Natural killer cell (primary cell): ENCODE measurements at regions not wholly inside any gene's neighbourhood (a gene's known extent, or its start where the extent isn't known, plus 50 kb on each side); places are given as distances from the start of the nearest gene placed in this dataset.

ENCODE experiments used
- ATAC-seq, 3 donors: fragments of 150-1000 bp in 2 of 3; fragments of 200-7000 bp in 1 of 3; cut with Tn5 transposase; 1 replicate in 1 of 3; 2 replicates in 2 of 3; pipeline ENCODE4 v1.10.0; 2021; ENCODE audit warnings: mild to moderate bottlenecking in 2 of 3, moderate library complexity in 2 of 3
- DNase-seq, 2 donors: peaks; one replicate each; pipeline versions ENCODE4 v3.0.0 to v3.0.0-alpha.2; 2013 to 2021; ENCODE audit warnings: mixed read lengths in 1 of 2
- H3K27ac ChIP-seq: one replicate; pipeline ENCODE4 v1.5.1; 2013; ENCODE audit warnings: mild to moderate bottlenecking, low read length
- H3K27me3 ChIP-seq: one replicate; pipeline ENCODE4 v1.6.1; 2013; ENCODE audit warnings: low read length; ENCODE audit not compliant: control insufficient read depth, insufficient read depth
- H3K36me3 ChIP-seq: one replicate; pipeline ENCODE4 v1.6.1; 2013; ENCODE audit warnings: low read length; ENCODE audit not compliant: control insufficient read depth, insufficient read depth
- H3K4me1 ChIP-seq: one replicate; pipeline ENCODE4 v1.6.1; 2013; ENCODE audit warnings: low read length; ENCODE audit not compliant: control insufficient read depth, insufficient read depth
- H3K4me3 ChIP-seq: one replicate; pipeline ENCODE4 v1.5.1; 2013; ENCODE audit warnings: low read length
- H3K9me3 ChIP-seq: one replicate; pipeline ENCODE4 v1.6.1; 2013; ENCODE audit warnings: low read length; ENCODE audit not compliant: control insufficient read depth, insufficient read depth
- H3K27ac Mint-ChIP-seq, 2 donors: one replicate each; pipeline ENCODE4 v1.8.0; 2022; ENCODE audit warnings: mild to moderate bottlenecking in 2 of 2, mixed read lengths in 2 of 2, moderate library complexity in 1 of 2
- H3K27me3 Mint-ChIP-seq, 2 donors: one replicate each; pipeline ENCODE4 v1.8.0; 2022; ENCODE audit warnings: low read depth in 2 of 2, mixed read lengths in 2 of 2
- H3K36me3 Mint-ChIP-seq: one replicate; pipeline ENCODE4 v1.8.0; 2022; ENCODE audit warnings: mixed read lengths
- H3K4me1 Mint-ChIP-seq, 2 donors: one replicate each; pipeline ENCODE4 v1.8.0; 2022; ENCODE audit warnings: mixed read lengths in 2 of 2
- H3K4me3 Mint-ChIP-seq: one replicate; pipeline ENCODE4 v1.8.0; 2022; ENCODE audit warnings: mild to moderate bottlenecking, moderate library complexity, mixed read lengths
- H3K9me3 Mint-ChIP-seq, 2 donors: one replicate each; pipeline ENCODE4 v1.8.0; 2022; ENCODE audit warnings: mixed read lengths in 2 of 2
- CTCF ChIP-seq: fragments of 200-600 bp; IDR thresholded peaks from one replicate; pipeline ENCODE4 v1.8.0; 2022; ENCODE audit warnings: antibody characterized with exemption
- WGBS: methylation state at CpG from one replicate; pipeline ENCODE4 v1.1.7; 2013; ENCODE audit warnings: missing lambda C conversion rate; ENCODE audit not compliant: insufficient coverage; 5-methylcytosine and 5-hydroxymethylcytosine counted together
- intact Hi-C: fragments of 100-400 bp; cut with micrococcal nuclease; formaldehyde crosslinking; loops from one replicate; pipeline ENCODE4 v1.14.2; 2022

GRCh38 chr7:49346195-49346899 lies 422.0 kb downstream of the CDC14C start:
- no peak overlapping the region for H3K4me3 ChIP-seq
- Mint-ChIP-seq H3K9me3 (peaks cover 10% of the 10 kb centered on the region in 2 donors), H3K27me3 (no peaks in the 10 kb centered on the region), H3K4me3 (no peak overlapping the region), H3K36me3 (no peaks in the 10 kb centered on the region), H3K4me1 (no peaks in the 10 kb centered on the region), H3K27ac (no peak overlapping the region)
- H3K4me1 ChIP-seq, result no peaks in the 10 kb centered on the region
- WGBS, result 90% methylated on average over 1 of the region's 1 CpG
- no peak for ATAC-seq
- no peaks in the 10 kb centered on the region for H3K36me3 ChIP-seq
- no peak for DNase-seq
- intact Hi-C loops, result no loop called here
- no peaks in the 10 kb centered on the region for H3K9me3 ChIP-seq
- H3K27me3 ChIP-seq, result no peaks in the 10 kb centered on the region
- TF ChIP-seq CTCF, result no peak
- H3K27ac ChIP-seq, result no peak overlapping the region

DNA sequence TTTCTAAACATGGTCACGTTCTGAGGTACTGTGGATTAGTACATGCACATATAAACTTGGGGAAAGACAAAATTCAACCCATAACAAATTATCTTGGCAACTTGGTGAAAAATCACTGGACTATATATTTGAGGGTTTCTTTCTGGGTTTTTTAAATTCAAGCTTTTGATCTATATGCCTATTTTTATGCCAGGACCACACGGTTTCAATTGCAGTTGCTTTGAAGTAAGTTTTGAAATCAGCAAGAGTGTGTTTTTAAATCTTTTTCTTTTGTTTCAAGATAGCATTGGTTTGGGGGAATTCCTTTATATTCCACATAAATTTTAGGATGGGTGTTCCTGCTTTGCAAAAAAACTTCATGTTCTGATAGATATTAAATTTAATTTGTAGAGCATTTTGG lies 406.4 kb upstream of the VWC2 start:
- Mint-ChIP-seq H3K27me3 (no peaks in the 10 kb centered on the region), H3K9me3 (peaks cover 6 to 21% of the 10 kb centered on the region in 2 donors), H3K27ac (no peak overlapping the region), H3K4me3 (no peak overlapping the region), H3K36me3 (no peaks in the 10 kb centered on the region), H3K4me1 (no peaks in the 10 kb centered on the region)
- Histone ChIP-seq H3K4me1 (no peaks in the 10 kb centered on the region), H3K4me3 (no peak overlapping the region), H3K27ac (no peak overlapping the region), H3K27me3 (no peaks in the 10 kb centered on the region), H3K36me3 (no peaks in the 10 kb centered on the region), H3K9me3 (no peaks in the 10 kb centered on the region)
- WGBS, result 88% methylated on average over 1 of the region's 2 CpGs
- TF ChIP-seq CTCF, result no peak
- intact Hi-C loops, result no loop called here
- DNase-seq (no peak), ATAC-seq (no peak)

DNA sequence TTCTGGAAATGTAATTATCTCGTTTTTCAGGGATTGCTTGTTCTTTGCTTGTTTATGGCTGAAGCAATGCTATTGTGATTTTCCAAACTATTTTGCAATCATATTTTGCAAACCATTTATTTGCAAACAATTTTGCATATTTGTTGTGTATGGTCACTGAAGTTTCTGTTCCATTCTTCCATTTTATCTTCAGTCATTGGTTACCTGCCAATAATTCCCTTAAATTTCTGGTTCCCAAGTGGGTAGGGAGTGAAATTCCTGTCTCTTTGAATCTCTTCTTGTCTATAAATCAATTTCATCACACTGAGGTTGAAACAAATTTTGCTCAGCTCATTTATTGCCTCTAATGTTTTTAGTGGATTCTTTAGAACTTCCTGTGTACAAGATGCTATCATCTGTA lies 401.7 kb upstream of the VWC2 start:
- no peak for DNase-seq
- H3K9me3 Mint-ChIP-seq, result peaks cover 6 to 11% of the 10 kb centered on the region in 2 donors
- WGBS, result 83% methylated on average over 1 of the region's 1 CpG
- no peak for TF ChIP-seq CTCF
- Histone ChIP-seq H3K27ac (no peak overlapping the region), H3K36me3 (no peaks in the 10 kb centered on the region), H3K27me3 (no peaks in the 10 kb centered on the region), H3K4me1 (no peaks in the 10 kb centered on the region), H3K4me3 (no peak overlapping the region), H3K9me3 (no peaks in the 10 kb centered on the region)
- no peak for ATAC-seq
- H3K36me3 Mint-ChIP-seq, result no peaks in the 10 kb centered on the region
- no peaks in the 10 kb centered on the region for H3K4me1 Mint-ChIP-seq
- intact Hi-C loops, result no loop called here
- no peak overlapping the region for H3K27ac Mint-ChIP-seq
- H3K4me3 Mint-ChIP-seq, result no peak overlapping the region
- no peaks in the 10 kb centered on the region for H3K27me3 Mint-ChIP-seq

DNA sequence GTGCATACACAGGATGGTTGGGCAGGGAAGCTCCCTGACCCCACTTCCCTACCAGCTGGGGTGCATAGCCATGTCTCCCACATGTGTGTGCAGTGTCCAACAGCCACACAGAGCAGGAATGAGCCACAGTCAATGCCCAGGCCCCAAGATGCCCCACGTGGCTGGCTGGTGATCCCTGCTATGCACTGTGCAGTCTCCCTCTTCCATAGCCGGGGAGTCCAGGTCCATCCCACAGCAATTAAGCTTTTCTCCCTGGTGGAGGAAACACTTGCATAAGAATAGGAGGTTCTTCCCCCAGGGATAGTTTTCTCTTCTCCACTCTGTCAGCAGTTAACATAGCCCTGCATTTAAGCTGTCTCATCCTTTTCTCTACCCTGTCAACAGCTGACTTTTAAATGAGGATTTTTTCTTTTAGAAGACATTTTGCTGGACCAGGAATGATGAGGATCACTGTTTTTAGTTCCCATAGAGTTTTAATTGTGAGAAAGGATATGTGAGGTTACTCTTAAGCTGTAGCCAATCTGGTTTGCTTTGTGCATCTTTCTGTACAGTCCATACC lies 396.5 kb upstream of the VWC2 start:
- no peak overlapping the region for H3K27ac ChIP-seq
- ATAC-seq (no peak), DNase-seq (no peak)
- H3K9me3 ChIP-seq, result peaks cover 3% of the 10 kb centered on the region
- no peak overlapping the region for H3K27ac Mint-ChIP-seq
- no peaks in the 10 kb centered on the region for H3K36me3 ChIP-seq
- TF ChIP-seq CTCF, result no peak
- H3K4me1 Mint-ChIP-seq, result no peaks in the 10 kb centered on the region
- intact Hi-C loops, result no loop called here
- H3K9me3 Mint-ChIP-seq, result peaks cover under 1 to 12% of the 10 kb centered on the region in 2 donors
- no peaks in the 10 kb centered on the region for H3K27me3 Mint-ChIP-seq
- no peaks in the 10 kb centered on the region for H3K36me3 Mint-ChIP-seq
- 83% methylated on average over 2 of the region's 2 CpGs for WGBS
- no peak overlapping the region for H3K4me3 Mint-ChIP-seq
- H3K27me3 ChIP-seq, result no peaks in the 10 kb centered on the region
- H3K4me1 ChIP-seq, result no peaks in the 10 kb centered on the region
- no peak overlapping the region for H3K4me3 ChIP-seq
